HG03103 (cell line): ENCODE measurements at regions not wholly inside any gene's neighbourhood (a gene's known extent, or its start where the extent isn't known, plus 50 kb on each side); places are given as distances from the start of the nearest gene placed in this dataset.

Source experiments
- ATAC-seq: cut with Tn5 transposase; IDR thresholded peaks from one replicate; pipeline ENCODE4 v1.9.1; 2021; ENCODE audit warnings: low read depth; ENCODE audit not compliant: unreplicated experiment

GRCh38 chr11:119479685-119480275 is 56.8 kb upstream of the THY1 start:
- no peak for ATAC-seq

- ATAC-seq, result no peak
Observed at GRCh38 chr11:119478711-119479285, 55.8 kb upstream of the THY1 start.

GRCh38 chr11:119476666-119477331 is 53.8 kb upstream of the THY1 start:
- no peak for ATAC-seq

- no peak for ATAC-seq
Observed at GRCh38 chr11:119476038-119476437, 53.1 kb upstream of the THY1 start.

- ATAC-seq, result no peak
Observed at GRCh38 chr11:119474682-119475596, 52.0 kb upstream of the THY1 start.

GRCh38 chr11:119473901-119474681 is 51.1 kb upstream of the THY1 start:
- ATAC-seq, result no peak

- ATAC-seq, result no peak
Observed at GRCh38 chr11:119473226-119473625, 50.3 kb upstream of the THY1 start.

GRCh38 chr11:119472856-119473222 is 49.9 kb upstream of the THY1 start:
- ATAC-seq, result no peak
